ENCODE measurements at regions not wholly inside any gene's neighbourhood (a gene's known extent, or its start where the extent isn't known, plus 50 kb on each side); places are given as distances from the start of the nearest gene placed in this dataset.

DNA sequence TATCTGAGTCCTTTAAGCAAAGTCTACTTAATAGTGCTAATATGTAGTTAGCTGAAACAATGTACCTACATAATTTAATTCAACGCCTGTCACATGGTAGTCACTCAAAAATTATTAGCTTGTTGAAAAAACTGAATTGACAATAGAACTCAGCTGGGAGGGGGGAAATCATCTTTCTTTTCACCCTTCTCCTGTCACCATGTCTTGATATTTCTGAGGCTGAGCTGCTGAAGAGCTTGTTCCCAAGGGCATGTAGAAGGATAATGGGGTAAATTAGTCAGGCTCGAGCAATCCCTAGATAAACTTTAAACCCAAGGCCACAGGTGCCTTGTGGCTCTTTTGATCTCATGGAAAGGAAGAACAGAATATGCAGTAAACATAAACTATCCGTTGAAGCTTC lies 339.6 kb upstream of the LRATD1 start:
- DNase-seq, result no peak

DNA sequence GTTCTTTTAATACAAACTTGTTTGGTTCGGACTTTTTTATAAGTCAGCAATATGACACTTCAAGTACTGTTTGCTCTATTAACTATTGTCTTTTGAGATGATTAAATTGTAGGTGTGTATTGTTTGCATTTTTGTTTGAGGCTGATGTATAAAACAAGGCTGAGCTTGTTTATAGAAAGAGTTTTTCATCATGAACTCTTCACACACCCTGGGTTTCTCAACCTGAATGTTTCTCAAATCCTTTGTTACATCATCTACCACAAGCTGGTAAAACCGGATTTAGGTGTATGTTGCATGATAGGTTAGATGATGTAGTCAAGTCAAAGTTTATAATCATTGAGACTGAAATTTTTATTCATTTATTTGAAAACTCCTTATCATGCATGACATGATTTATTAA lies 335.2 kb upstream of the LRATD1 start:
- DNase-seq, result no peak

DNA sequence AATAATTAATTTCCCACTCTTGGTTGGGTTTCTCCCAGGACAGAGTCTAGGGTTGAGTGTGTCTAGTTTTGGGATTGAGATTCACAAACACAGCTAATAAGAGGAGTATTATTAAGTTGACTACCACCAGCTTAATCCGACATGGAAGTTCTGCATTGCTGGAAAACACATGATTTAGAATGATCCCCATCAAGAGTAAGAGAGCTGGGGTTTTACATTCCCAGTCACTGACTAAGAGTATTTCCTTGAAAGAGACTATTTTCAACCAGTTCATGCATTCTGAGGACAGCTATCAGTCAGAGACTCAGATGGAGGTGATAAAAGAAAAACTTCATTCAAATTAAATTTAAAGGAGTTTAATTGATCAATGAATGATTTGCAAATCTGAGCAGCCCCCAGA lies 334.6 kb upstream of the LRATD1 start:
- DNase-seq, result no peak

DNA sequence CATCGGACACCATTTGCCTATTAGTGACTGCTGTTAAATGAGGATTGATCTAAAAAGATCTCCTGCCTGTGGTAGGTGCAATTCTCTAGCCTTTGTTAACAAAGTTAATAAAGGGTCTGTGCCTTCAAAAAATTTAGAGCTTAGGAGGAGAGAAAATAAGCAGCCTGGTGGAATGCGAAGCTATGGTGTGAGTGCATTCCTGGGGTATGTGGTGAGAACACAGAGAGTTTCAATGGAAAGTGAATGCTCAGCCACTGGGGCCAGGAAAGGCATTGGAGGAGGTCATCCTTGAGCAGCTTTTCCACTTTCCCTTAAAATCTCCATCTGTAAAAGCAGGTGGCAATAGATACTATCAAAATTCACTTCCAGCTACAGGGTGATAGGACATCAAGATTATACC lies 331.2 kb upstream of the LRATD1 start:
- DNase-seq, result no peak

DNA sequence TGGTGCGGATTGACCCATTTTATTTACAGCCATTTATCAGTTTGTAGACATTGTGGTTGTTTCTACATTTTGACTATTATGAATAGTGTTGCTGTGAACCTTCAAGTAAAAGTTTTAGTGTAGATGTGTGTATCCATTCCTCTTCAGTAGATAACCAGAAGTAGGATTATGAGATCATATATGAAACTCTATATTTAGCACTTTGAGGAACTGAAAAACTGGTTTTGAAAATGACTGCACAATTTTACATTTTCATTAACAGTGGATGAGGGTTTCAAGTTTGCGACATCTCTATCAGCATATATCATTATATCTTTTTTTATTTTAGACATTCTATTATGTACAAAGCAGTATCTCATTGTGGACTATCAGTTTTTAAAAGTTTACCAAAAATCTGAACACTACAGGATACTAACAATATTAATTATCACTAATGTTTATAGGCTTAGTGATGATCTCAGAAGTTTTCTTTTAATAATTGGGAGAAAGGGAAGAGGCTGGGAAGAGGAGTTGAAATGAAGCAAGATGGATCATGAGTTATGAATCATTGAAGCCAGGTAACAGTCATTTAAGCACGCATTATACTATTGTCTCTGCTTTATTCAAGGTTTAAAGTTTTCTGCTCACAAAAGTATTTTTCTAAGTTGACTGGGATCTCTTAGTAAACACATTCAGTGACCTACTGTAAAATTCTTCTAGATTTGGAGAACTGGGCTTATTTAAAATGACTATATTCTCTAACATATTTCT lies 329.0 kb upstream of the LRATD1 start:
- DNase-seq, result no peak

DNA sequence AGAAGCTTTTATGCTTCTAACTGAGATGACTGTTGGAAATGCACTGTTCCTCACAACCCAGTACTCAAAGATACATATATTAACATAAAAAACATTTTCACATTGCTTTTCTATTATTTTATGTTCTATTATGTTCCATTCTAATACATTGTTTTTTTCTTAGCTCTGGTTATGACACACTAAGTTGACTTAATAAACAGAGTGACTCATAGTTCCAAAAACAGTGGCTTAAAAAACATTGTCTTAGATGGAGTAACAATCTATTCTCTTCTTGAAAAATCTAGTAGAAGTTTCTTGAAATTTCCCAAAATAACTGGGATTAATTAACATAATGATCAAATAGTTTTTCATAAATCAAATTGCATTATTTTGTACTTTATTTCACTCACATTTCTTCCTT lies 328.2 kb upstream of the LRATD1 start:
- DNase-seq, result no peak

DNA sequence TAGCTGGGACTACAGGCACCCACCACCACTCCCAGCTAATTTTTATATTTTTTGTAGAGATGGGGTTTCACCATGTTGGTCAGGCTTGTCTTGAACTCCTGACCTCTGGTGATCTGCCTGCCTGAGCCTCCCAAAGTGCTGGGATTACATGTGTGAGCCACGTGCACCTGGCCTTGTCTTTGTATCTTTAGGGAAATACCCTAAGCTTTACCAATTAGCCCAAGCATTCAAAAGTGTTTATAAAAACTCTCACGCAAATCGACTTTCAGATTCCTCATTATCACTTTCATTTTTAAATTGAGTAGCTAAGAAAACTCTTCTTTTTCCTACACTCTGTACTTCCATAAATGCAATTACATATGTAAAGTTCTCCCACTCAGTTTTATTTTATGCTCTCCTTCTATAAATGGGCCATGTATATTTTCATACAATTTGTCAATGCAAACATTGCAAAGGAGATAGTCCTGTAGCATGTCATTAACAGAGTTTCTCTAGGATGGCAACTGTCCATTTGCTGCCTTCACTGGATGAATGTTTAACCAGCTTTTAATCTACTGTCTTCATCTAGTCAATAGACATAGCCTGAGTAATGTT lies 326.2 kb upstream of the LRATD1 start:
- DNase-seq, result no peak

DNA sequence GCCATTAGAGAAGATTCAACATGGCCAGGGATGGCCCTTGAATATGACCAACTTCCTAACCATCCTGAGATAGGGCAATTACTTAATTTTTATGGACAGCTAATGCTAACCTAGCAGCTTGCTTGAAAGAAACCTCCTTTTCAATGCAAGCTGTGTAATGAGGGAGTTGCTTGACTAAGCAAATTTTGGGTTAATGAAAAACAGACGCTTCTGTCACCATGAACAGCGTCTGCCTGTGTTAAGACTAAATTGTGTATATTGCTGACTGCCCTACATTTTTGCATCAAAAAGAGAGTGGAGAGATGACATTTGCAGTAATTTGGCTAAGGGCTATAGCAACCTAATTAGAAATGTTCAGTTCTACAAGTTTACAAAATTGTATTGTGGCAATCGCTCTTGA lies 319.2 kb upstream of the LRATD1 start:
- no peak for DNase-seq

DNA sequence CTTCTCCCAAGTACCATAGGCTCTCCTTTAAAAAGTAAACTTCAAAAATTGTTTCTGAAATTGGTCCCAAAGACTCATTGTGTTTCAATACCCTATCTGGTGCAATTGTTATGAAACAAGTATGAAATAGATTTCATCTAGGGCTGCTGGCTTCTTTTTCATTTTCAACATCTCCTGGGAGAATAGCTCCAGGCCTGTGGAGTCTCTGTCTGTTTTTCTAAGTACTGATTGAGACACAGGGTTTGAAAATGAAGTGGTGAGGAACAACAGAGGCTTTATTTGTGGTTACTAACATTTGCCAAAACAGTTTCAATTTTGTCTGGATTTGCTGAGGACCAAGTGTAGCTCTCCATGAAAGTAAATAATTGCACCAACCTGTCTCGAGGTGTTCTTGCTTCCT lies 315.9 kb upstream of the LRATD1 start:
- DNase-seq, result no peak

DNA sequence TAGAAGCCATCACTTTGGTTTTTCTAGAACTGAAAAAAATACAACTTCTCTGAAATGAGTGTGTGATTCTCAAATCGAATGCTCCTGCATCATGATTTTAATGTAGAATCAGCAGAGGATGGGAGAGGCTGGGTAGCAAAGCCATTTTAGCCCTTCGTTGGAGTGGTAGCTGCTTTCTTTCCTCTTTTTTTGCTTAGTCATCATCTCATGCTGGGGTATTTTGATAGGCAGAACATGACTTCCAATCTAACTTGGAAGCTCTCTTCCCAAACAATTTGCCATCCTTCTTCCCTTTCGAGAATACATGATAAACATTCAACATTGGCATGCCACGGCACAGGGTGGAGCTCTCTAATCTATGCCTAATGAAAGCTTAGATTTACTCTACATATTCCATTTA lies 311.2 kb upstream of the LRATD1 start:
- DNase-seq, result no peak

DNA sequence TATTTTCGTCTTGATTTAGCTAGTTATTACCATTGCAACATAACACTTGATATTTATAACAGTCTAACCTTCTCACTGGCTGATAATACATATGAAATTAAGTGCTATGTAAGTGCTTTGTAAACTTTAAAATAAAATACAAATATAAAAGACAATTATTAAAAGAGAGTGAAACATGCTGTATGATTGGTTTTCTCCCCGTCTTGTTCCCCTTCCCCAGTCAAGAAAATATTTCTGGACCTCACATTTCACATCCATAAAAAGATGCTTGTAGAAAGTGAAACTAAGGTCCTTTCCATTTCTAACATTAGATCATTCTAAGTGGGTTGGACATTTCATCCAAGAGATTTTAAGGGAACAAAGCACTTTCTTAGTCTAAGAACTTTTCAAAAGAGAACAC lies 310.2 kb upstream of the LRATD1 start:
- DNase-seq, result no peak

DNA sequence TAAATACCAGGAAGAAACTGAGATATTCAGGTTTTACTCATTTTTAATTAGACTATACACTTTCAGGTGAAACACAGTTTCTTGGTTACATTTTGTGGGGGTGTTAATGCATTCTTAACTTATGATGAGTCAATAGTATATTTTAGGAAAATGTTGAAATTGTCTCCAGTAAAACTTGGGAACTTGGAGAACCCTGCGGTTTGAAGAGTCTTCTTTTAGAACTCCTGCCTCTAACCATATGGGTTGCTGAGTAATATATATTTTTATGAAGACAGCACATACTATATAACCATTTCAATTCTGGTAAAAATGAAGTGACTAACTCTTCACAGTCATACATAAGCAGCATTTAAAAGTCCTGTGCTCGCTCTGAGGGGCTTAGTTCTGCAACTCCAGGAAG lies 308.2 kb upstream of the LRATD1 start:
- no peak for DNase-seq

DNA sequence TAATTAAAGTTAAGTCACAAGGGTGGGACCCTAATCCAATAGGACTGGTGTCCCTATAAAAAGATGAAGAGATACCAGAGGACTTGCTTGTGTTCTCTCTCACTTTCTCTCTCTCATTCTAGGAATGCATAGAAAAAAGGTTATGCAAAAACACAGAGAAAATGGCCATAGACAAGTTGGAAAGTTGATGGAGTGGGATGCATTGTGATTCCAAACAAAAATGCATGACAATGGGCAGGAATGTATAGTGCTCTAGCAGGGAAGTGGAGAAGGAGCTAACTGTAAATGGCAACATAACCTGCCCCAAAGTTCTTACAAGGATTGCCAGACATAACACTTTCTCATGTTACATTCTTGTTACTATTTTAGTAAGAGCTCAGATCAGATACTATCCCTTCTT lies 301.6 kb upstream of the LRATD1 start:
- DNase-seq, result no peak

DNA sequence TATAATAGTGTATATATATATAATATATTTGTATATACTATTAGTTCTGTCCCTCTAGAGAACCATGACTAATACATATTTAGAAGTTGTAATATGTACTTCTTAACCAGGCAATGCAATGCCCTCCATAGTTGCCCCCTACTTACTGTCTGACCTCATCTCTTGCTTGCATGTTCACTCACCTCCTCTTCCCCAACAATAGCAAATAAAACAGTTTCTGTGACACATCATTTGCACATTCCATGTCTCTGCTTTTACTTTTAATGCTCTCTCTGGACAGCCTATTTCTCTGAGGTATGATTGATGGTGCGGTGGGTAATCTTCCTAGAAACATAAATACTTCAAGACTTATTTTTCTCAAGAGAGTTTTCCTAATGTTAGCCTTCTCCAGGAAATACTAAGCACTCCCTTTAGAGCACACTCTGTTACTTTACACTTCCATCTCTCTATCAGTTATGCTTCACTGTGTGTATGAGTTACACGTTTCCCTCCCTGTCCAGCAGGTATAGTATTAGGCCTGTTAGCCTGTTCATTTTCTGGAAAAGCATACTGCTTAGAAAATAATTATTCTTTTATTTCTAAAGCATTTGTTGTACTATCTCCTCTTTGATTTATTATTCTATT lies 295.6 kb upstream of the LRATD1 start:
- DNase-seq, result no peak

DNA sequence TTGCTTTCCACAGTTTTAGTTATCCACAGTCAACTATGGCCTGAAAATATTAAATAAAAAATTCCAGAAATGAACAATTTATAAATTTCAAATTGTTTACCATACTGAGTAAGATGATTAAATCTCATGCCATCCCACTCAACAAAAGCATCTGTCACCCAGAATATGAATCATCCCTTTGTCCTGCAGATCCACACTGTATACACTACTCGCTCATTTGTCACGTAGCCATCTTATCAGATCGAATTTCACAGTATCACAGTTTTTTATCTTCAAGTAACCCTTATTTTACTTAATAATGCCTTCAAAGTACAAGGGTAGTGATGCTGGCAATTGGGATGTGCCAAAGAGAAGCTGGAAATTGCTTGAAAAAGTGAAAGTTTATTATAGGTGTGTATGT lies 291.8 kb upstream of the LRATD1 start:
- DNase-seq, result no peak

DNA sequence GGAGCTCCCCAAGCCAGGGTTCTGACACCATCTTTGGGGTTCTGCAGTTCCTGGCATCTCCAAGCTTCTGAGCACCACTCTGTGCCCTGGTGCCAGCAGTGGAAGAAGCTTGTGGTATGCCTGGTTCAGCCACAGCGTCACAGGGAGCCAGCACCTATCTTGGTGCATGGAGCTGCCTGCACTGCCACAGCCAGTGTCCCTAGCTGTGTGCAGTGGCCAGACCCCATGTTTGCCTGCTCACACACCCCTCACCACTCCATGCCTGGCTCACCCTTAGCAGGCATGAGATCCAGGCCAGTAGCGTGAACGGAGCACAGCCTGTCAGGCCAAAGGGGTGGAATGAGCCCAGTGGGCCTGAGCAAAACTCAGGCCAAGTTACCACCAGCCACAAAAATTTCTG lies 290.2 kb upstream of the LRATD1 start:
- DNase-seq, result no peak

DNA sequence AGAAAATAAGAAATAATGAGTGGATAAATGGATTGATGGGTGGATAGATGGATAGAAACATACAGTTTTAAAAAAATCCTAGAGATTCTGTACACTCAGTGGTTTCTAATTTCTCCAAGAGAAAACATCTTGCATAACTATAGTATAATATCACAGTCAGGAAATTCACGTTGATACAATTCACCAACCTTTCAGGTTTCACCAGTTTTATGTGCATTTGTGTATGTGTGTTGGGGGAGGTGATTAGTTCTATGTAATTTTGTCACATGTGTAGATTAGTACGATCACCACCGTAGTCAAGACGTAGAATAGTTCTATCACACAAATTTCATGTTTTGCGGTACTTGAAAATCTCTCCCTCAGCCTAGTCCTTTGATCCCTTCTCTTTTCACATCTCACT lies 288.2 kb upstream of the LRATD1 start:
- no peak for DNase-seq

DNA sequence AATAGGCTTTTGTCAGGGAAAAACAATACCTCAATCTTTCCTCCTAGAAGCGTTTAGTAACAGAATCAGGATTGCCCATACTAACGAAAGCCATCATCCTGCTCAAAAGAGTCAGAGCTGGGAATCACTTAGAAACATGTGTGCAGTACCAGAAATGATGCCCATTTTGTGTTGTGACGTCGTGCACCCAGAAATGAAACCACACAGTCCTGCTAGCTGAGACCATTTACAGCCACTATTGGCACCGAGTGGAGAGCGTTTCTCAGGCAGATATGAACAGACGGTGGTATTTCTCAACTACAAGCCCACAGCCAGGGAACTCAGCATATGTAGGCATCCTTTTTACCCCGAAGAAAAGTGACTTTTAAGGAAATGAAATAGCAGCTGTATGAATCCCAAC lies 284.3 kb upstream of the LRATD1 start:
- peak; percentile 40 for DNase-seq

DNA sequence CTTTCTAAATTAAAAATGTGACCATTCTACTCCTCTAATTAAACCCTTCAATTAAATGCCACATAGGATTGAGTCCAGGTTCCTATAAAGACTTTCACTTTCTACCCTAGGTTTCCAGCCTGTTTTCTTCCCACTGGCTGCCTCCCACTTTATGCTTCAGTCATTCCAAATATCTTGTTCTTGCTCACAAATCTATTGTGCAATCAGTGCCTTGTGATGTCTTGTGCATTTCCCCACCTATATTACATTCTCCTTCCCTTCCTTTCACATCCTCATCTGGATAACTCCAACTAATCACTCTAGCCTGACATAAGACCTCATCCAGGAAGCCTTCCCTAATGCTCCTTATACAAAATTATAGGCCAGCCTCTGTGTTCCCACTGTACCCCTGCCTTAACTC lies 281.7 kb upstream of the LRATD1 start:
- DNase-seq, result no peak

DNA sequence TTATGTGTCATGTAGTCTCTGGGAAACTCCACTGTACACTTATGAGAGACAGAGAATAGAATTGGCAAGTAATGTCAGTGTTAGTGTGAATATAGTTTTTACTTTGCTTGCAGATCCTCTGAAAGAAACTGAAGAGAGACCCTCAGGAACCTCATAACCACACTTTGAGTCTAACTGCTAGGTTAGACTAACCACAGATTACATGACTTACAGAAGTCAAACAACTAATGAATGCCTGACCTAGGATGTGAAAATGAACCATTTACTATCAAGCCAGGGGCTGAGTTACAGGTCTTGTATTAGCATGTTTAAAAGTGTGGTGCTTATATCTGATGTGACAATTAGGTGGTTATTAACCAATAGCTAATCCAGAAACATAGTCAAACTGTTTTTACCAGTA lies 280.4 kb upstream of the LRATD1 start:
- no peak for DNase-seq

DNA sequence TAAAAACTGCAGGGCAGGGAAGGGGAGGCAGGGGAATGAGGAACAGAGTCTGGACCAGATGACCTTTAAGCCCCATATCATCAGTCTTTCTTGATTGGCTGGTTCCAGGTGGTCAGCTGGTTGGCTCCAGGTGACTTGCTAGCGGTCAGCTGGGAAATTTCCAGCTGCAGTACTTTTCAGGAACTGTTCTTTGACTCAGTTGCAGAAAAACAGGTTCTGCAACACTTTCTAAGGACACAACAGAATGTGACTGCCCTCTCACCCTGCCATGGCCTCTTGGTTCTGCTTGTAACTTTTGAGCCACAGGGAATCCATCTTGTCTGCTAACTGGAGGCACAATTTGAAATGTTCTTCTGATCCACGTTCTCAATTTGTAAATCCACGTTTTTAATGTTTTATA lies 278.3 kb upstream of the LRATD1 start:
- no peak for DNase-seq

DNA sequence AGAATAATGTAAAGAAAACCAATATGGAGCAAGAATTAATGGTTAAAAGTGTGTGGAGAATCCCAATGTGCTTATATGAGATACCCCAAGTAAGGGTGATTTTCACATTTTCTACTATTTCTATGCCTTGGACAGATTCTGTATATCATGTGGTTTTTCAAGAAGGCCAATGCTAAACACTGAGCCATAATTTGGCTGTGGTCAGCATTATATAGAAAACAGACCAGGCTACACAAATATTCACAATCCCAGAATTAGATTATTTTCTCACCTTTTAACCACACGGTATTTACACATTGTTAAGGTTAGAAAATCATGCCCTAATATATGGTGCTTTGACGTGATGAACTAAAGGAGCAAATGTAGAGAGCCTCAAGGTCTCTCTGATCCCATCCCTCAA lies 277.4 kb upstream of the LRATD1 start:
- no peak for DNase-seq

DNA sequence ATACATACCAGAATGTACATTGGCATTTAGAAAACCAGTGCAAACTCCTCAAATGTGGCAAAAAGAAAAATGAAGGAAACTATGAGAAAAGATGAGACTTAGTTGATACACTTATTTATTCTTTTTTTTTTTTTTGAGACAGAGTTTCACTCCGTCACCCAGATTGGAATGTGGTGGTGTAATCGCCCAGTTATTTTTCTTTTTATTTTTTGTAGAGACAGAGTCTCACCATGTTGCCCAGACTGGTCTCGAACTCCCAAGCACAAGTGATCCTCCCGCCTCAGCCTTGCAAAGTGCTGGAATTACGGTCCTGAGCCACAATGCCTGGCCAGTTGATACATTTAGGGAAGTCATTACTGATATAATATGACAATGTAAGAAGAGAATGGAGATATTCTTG lies 274.2 kb upstream of the LRATD1 start:
- no peak for DNase-seq

DNA sequence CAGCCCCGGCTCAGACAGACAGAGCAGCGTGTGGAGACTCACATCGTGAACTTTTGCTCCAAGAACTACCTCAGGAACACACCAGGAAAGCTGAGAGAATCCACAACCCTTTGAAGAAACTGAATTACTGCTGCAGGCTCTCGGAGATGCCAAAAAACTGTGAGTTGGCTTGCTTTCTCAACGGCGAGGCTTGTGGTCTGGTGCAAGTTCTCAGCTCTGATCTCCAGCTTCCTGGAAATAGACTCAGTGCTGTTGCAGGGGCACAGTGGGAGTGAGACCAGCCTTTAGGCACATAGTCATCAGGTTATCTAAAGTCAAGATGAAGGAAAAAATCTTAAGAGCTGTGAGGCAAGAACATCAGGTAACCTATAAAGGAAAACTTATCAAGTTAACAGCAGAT lies 273.7 kb upstream of the LRATD1 start:
- DNase-seq, result no peak
